ACC112 (cell line): ENCODE measurements at regions not wholly inside any gene's neighbourhood (a gene's known extent, or its start where the extent isn't known, plus 50 kb on each side); places are given as distances from the start of the nearest gene placed in this dataset.
"Not testable (repeated sequence)": the region's sequence is repeated elsewhere in the genome, so short reads cannot be mapped to it uniquely, and the experiment has no call there.

Source experiments
- H2AFZ ChIP-seq: fragments of 200-600 bp; sonication (generic); one replicate; pipeline ENCODE4 v1.6.0; 2017; ENCODE audit warnings: antibody characterized with exemption, low read length; ENCODE audit not compliant: unreplicated experiment
- H3K27ac ChIP-seq: fragments of 200-600 bp; sonication (generic); 2 replicates; pipeline ENCODE4 v1.5.1; 2014; ENCODE audit warnings: low read depth, mild to moderate bottlenecking, antibody characterized with exemption, low read length, moderate library complexity
- H3K27me3 ChIP-seq: fragments of 200-600 bp; sonication (generic); 2 replicates; pipeline ENCODE4 v1.6.1; 2014; ENCODE audit warnings: mild to moderate bottlenecking, antibody characterized with exemption, low read length, moderate library complexity, mixed read lengths; ENCODE audit not compliant: insufficient read depth
- H3K36me3 ChIP-seq: fragments of 200-600 bp; sonication (generic); 2 replicates; pipeline ENCODE4 v1.6.1; 2016; ENCODE audit warnings: mild to moderate bottlenecking, antibody characterized with exemption, low read length, moderate library complexity, mixed read lengths; ENCODE audit not compliant: insufficient read depth
- H3K4me1 ChIP-seq: fragments of 200-600 bp; sonication (generic); one replicate; pipeline ENCODE4 v1.6.1; 2016; ENCODE audit warnings: low read length, mixed read lengths; ENCODE audit not compliant: insufficient read depth, unreplicated experiment, control insufficient read depth
- H3K4me3 ChIP-seq: fragments of 200-600 bp; sonication (generic); 2 replicates; pipeline ENCODE4 v1.5.1; 2014; ENCODE audit warnings: mild to moderate bottlenecking, low read depth, low read length
- H3K79me2 ChIP-seq: fragments of 200-600 bp; sonication (generic); one replicate; pipeline ENCODE4 v1.6.0; 2016; ENCODE audit warnings: low read length; ENCODE audit not compliant: control insufficient read depth, unreplicated experiment, insufficient read depth

GRCh38 chr17:71495420-71495819, 625.4 kb upstream of the SOX9 start:
- no peaks in the 10 kb centered on the region for H3K36me3 ChIP-seq
- no peaks in the 10 kb centered on the region for H3K27me3 ChIP-seq
- no peak overlapping the region for H2AFZ ChIP-seq
- H3K4me3 ChIP-seq, result no peak overlapping the region
- no peak overlapping the region for H3K27ac ChIP-seq
- peaks cover 11% of the 10 kb centered on the region for H3K4me1 ChIP-seq
- H3K79me2 ChIP-seq, result no peaks in the 10 kb centered on the region

DNA sequence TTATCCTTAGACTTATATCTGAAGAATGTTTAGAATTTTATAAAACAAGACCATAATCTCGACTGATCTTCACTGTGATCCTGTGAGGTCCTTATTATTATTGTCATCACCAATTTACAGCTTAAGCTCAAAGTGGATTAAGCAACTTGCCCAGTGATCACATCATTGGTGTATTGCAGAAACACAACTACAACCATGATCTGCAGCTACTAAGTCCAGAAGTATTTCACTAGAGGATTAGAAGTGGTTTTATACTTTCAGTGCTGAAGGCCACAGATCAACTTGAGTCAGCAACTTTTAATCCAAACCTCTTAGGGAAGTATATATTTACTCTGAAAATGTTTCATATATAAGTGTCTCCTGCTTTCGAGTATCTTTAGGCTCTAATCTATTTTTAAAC, 624.3 kb upstream of the SOX9 start:
- no peak overlapping the region for H3K27ac ChIP-seq
- H3K4me1 ChIP-seq, result peaks cover 18% of the 10 kb centered on the region
- no peak overlapping the region for H2AFZ ChIP-seq
- no peaks in the 10 kb centered on the region for H3K27me3 ChIP-seq
- H3K79me2 ChIP-seq, result no peaks in the 10 kb centered on the region
- no peaks in the 10 kb centered on the region for H3K36me3 ChIP-seq
- H3K4me3 ChIP-seq, result no peak overlapping the region

GRCh38 chr17:71500761-71501555, 619.9 kb upstream of the SOX9 start:
- H2AFZ ChIP-seq, result peak overlapping the region; percentile 69

GRCh38 chr17:71501711-71502110, 619.1 kb upstream of the SOX9 start:
- Histone ChIP-seq H3K4me3 (no peak overlapping the region), H3K36me3 (no peaks in the 10 kb centered on the region), H3K4me1 (peaks cover 12% of the 10 kb centered on the region), H3K27me3 (no peaks in the 10 kb centered on the region), H3K79me2 (no peaks in the 10 kb centered on the region), H3K27ac (no peak overlapping the region), H2AFZ (no peak overlapping the region)

More at GRCh38 chr17:71500761-71501555, 619.9 kb upstream of the SOX9 start:
- Histone ChIP-seq H3K27me3 (no peaks in the 10 kb centered on the region), H3K4me1 (peaks cover 12% of the 10 kb centered on the region), H3K79me2 (no peaks in the 10 kb centered on the region), H3K4me3 (peak overlapping the region; percentile 8; the same call in 1 of the 2 replicates), H3K27ac (peak overlapping the region; percentile 47), H3K36me3 (no peaks in the 10 kb centered on the region)

GRCh38 chr17:71502443-71502842, 618.4 kb upstream of the SOX9 start:
- Histone ChIP-seq H3K79me2 (no peaks in the 10 kb centered on the region), H2AFZ (no peak overlapping the region), H3K4me1 (peaks cover 12% of the 10 kb centered on the region), H3K27ac (no peak overlapping the region), H3K27me3 (no peaks in the 10 kb centered on the region), H3K36me3 (no peaks in the 10 kb centered on the region), H3K4me3 (no peak overlapping the region)

DNA sequence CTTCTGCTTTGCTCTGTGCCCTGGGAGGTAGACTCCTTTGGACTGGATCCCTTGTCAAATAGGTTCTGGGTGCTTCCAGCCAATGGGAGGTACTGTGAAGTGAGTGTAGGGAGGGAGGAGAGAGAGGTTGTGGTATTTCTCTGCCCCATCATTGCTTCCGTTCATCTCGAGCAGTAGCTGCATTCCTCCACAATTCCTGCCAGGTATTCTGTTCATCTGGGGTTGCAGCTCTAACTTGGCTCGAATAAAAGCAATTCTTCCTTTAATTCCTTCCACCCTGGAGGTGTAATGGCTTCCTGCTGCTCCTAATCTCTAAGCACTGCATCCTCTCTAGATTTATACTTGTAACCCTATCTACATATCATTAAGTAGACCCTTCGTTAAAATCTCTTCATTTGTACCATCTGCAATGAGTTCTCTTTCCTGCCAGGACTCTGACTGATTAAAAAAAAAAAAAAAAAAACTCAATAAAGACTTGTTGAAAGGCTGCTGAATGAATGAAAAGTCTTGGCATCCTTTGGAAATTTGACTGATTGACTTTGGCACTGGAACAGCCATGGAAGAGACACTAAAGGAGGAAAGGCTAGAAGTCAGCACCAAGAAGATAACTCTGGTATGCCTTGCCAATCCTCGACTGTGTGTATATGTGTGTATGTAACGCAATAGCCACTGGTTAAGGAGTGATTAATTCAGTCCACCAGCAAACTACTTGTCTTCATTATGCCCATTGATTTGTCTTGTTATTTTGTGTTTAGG, 616.9 kb upstream of the SOX9 start:
- peaks cover 12% of the 10 kb centered on the region for H3K4me1 ChIP-seq
- no peaks in the 10 kb centered on the region for H3K27me3 ChIP-seq
- H3K36me3 ChIP-seq, result no peaks in the 10 kb centered on the region
- no peaks in the 10 kb centered on the region for H3K79me2 ChIP-seq
- no peak overlapping the region for H2AFZ ChIP-seq
- no peak overlapping the region for H3K27ac ChIP-seq
- no peak overlapping the region for H3K4me3 ChIP-seq

- no peaks in the 10 kb centered on the region for H3K36me3 ChIP-seq
- H3K27ac ChIP-seq, result no peak overlapping the region
- H3K27me3 ChIP-seq, result no peaks in the 10 kb centered on the region
- peaks cover 12% of the 10 kb centered on the region for H3K4me1 ChIP-seq
- H2AFZ ChIP-seq, result peak overlapping the region; percentile 17
- H3K79me2 ChIP-seq, result no peaks in the 10 kb centered on the region
- H3K4me3 ChIP-seq, result no peak overlapping the region
Observed at GRCh38 chr17:71505200-71505599, 615.6 kb upstream of the SOX9 start.

DNA sequence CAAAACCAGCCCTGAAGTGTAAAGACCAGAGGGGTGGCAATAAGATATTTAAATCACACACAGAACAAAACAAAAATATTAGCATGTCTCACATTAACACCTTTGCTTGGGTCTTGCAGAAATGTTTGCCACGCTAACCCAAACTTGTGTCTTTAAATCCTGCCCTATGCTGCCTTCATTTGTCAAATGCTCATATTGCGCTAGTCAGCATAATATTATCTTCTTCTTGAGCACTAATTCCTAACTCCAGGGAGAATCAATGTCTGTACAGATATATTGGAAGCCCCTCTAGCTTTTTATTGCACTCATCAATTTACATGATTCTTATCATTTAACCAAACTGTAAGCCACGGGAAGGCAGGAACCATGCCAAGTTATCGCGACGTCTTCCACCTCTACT, 614.8 kb upstream of the SOX9 start:
- H3K27ac ChIP-seq, result no peak overlapping the region
- peaks cover 8% of the 10 kb centered on the region for H3K4me1 ChIP-seq
- no peaks in the 10 kb centered on the region for H3K79me2 ChIP-seq
- H2AFZ ChIP-seq, result no peak overlapping the region
- no peaks in the 10 kb centered on the region for H3K27me3 ChIP-seq
- no peaks in the 10 kb centered on the region for H3K36me3 ChIP-seq
- no peak overlapping the region for H3K4me3 ChIP-seq

- no peak overlapping the region for H3K4me3 ChIP-seq
- no peaks in the 10 kb centered on the region for H3K36me3 ChIP-seq
- no peaks in the 10 kb centered on the region for H3K4me1 ChIP-seq
- no peak overlapping the region for H3K27ac ChIP-seq
- H2AFZ ChIP-seq, result no peak overlapping the region
- no peaks in the 10 kb centered on the region for H3K27me3 ChIP-seq
- H3K79me2 ChIP-seq, result no peaks in the 10 kb centered on the region
Observed at GRCh38 chr17:71511266-71511995, 609.4 kb upstream of the SOX9 start.

DNA sequence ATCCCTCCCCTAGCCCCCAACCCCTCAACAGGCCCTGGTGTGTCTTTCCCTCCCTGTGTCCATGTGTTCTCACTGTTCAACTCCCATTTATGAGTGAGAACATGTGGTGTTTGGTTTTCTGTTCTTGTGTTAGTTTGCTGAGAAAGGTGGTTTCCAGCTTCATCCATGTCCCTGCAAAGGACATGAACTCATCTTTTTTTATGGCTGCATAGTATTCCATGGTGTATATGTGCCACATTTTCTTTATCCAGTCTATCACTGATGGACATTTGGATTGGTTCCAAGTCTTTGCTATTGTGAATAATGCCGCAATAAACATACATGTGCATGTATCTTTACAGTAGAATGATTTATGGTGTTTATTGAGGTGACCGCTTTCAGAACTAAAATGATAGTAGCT, 607.1 kb upstream of the SOX9 start:
- H3K27me3 ChIP-seq, H3K27ac ChIP-seq, H3K36me3 ChIP-seq, H2AFZ ChIP-seq, H3K4me1 ChIP-seq, H3K79me2 ChIP-seq, H3K4me3 ChIP-seq: not testable (repeated sequence)
